ENCODE measurements at regions not wholly inside any gene's neighbourhood (a gene's known extent, or its start where the extent isn't known, plus 50 kb on each side); places are given as distances from the start of the nearest gene placed in this dataset.

- DNase-seq, result no peak
- Histone ChIP-seq H3K4me3 (ENCODE audit: low read depth in 1 of 2, low read length in 2 of 2) (no peak overlapping the region), H3K27ac (ENCODE audit: low read length) (no peak overlapping the region), H3K36me3 (ENCODE audit: insufficient read depth, low read length) (no peaks in the 10 kb centered on the region), H3K9me3 (ENCODE audit: insufficient read depth, low read length, severe bottlenecking) (no peaks in the 10 kb centered on the region), H3K4me2 (ENCODE audit: insufficient read depth, low read length) (no peak overlapping the region), H2AFZ (ENCODE audit: low read depth, low read length) (no peak overlapping the region), H3K27me3 (ENCODE audit: insufficient read depth, low read length, poor library complexity) (no peaks in the 10 kb centered on the region), H3K9ac (ENCODE audit: low read depth, low read length) (no peak overlapping the region), H3K4me1 (ENCODE audit: insufficient read depth, low read length) (no peaks in the 10 kb centered on the region), H3K79me2 (ENCODE audit: insufficient read depth, low read length) (no peaks in the 10 kb centered on the region), H4K20me1 (ENCODE audit: insufficient read depth, low read length) (no peaks in the 10 kb centered on the region)
- no peak for ATAC-seq (ENCODE audit: insufficient read depth, low read depth)
- TF ChIP-seq CTCF (IDR thresholded peaks at IDR 0.05; ENCODE audit: borderline replicate concordance, extremely low read depth, low read length, poor library complexity, severe bottlenecking) (no peak), EZH2 (IDR thresholded peaks at IDR 0.05; ENCODE audit: borderline replicate concordance, low read depth, low read length, severe bottlenecking) (no peak)
Measured at GRCh38 chr4:181679754-181680153, 563.4 kb upstream of the TENM3 start.

GRCh38 chr4:181682367-181683047 is 560.7 kb upstream of the TENM3 start:
- H3K9me3 ChIP-seq (ENCODE audit: insufficient read depth, low read length, severe bottlenecking), result no peaks in the 10 kb centered on the region
- no peak overlapping the region for H3K4me3 ChIP-seq (ENCODE audit: low read depth in 1 of 2, low read length in 2 of 2)
- no peak overlapping the region for H3K4me2 ChIP-seq (ENCODE audit: insufficient read depth, low read length)
- H3K4me1 ChIP-seq (ENCODE audit: insufficient read depth, low read length), result no peaks in the 10 kb centered on the region
- no peaks in the 10 kb centered on the region for H3K27me3 ChIP-seq (ENCODE audit: insufficient read depth, low read length, poor library complexity)
- no peak for ATAC-seq (ENCODE audit: insufficient read depth, low read depth)
- no peak for DNase-seq
- no peak overlapping the region for H3K27ac ChIP-seq (ENCODE audit: low read length)
- H2AFZ ChIP-seq (ENCODE audit: low read depth, low read length), result no peak overlapping the region
- H3K36me3 ChIP-seq (ENCODE audit: insufficient read depth, low read length), result no peaks in the 10 kb centered on the region
- TF ChIP-seq EZH2 (IDR thresholded peaks at IDR 0.05; ENCODE audit: borderline replicate concordance, low read depth, low read length, severe bottlenecking), result no peak
- TF ChIP-seq CTCF (IDR thresholded peaks at IDR 0.05; ENCODE audit: borderline replicate concordance, extremely low read depth, low read length, poor library complexity, severe bottlenecking), result no peak
- H4K20me1 ChIP-seq (ENCODE audit: insufficient read depth, low read length), result no peaks in the 10 kb centered on the region
- H3K9ac ChIP-seq (ENCODE audit: low read depth, low read length), result no peak overlapping the region
- H3K79me2 ChIP-seq (ENCODE audit: insufficient read depth, low read length), result no peaks in the 10 kb centered on the region

DNA sequence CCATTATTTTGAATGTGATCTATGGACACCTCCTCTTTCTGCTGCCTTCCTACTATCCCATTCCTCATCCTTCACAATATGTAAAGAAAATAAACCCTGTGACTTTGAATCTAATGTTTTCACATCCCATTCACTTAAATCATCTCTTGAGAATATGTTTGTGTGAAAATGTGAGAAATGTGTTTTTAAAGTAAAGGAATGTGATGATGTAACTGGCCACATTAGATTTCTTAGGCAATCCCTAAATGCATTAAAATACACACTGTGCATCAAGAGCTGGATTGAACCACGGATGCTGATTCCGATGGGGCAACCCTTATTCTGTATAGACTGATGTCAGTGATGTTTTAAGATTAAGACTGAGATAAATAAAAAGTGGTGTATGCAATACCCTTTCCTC is 558.9 kb upstream of the TENM3 start:
- Histone ChIP-seq H3K9ac (ENCODE audit: low read depth, low read length) (no peak overlapping the region), H3K36me3 (ENCODE audit: insufficient read depth, low read length) (no peaks in the 10 kb centered on the region), H4K20me1 (ENCODE audit: insufficient read depth, low read length) (no peaks in the 10 kb centered on the region), H3K27me3 (ENCODE audit: insufficient read depth, low read length, poor library complexity) (no peaks in the 10 kb centered on the region), H3K4me3 (ENCODE audit: low read depth in 1 of 2, low read length in 2 of 2) (no peak overlapping the region), H3K79me2 (ENCODE audit: insufficient read depth, low read length) (no peaks in the 10 kb centered on the region), H3K9me3 (ENCODE audit: insufficient read depth, low read length, severe bottlenecking) (no peaks in the 10 kb centered on the region), H3K27ac (ENCODE audit: low read length) (no peak overlapping the region), H3K4me1 (ENCODE audit: insufficient read depth, low read length) (no peaks in the 10 kb centered on the region), H3K4me2 (ENCODE audit: insufficient read depth, low read length) (no peak overlapping the region), H2AFZ (ENCODE audit: low read depth, low read length) (no peak overlapping the region)
- no peak for ATAC-seq (ENCODE audit: insufficient read depth, low read depth)
- no peak for DNase-seq
- TF ChIP-seq EZH2 (IDR thresholded peaks at IDR 0.05; ENCODE audit: borderline replicate concordance, low read depth, low read length, severe bottlenecking) (no peak), CTCF (IDR thresholded peaks at IDR 0.05; ENCODE audit: borderline replicate concordance, extremely low read depth, low read length, poor library complexity, severe bottlenecking) (no peak)
